Stimulated activated naive CD8-positive, alpha-beta T cell treated with anti-CD3 and anti-CD28 coated beads, Interleukin-15, amount 100 ng/mL, for 72 hours (primary cell): ENCODE measurements at regions not wholly inside any gene's neighbourhood (a gene's known extent, or its start where the extent isn't known, plus 50 kb on each side); places are given as distances from the start of the nearest gene placed in this dataset.
A peak's percentile ranks its signal among the peaks of the same experiment; 100 is the strongest.

Experiments
- ATAC-seq: fragments of 150-1000 bp; cut with Tn5 transposase; 2 replicates; pipeline ENCODE4 v1.10.0; 2021; ENCODE audit warnings: mild to moderate bottlenecking, moderate library complexity
- DNase-seq, 2 donors: peaks; one replicate each; pipeline ENCODE4 v3.0.0; 2021 to 2022
- H3K27ac Mint-ChIP-seq, 2 donors: one replicate each; pipeline ENCODE4 v1.8.0; 2022; ENCODE audit warnings: mild to moderate bottlenecking in 2 of 2, mixed read lengths in 2 of 2, moderate library complexity in 2 of 2
- H3K27me3 Mint-ChIP-seq: one replicate; pipeline ENCODE4 v1.8.0; 2022; ENCODE audit warnings: mixed read lengths
- H3K4me1 Mint-ChIP-seq: one replicate; pipeline ENCODE4 v1.8.0; 2022; ENCODE audit warnings: mild to moderate bottlenecking, mixed read lengths
- H3K4me3 Mint-ChIP-seq, 2 donors: one replicate each; pipeline ENCODE4 v1.8.0; 2022; ENCODE audit warnings: mild to moderate bottlenecking in 2 of 2, mixed read lengths in 2 of 2, moderate library complexity in 1 of 2
- H3K9me3 Mint-ChIP-seq, 2 donors: one replicate each; pipeline ENCODE4 v1.8.0; 2022; ENCODE audit warnings: mixed read lengths in 2 of 2

DNA sequence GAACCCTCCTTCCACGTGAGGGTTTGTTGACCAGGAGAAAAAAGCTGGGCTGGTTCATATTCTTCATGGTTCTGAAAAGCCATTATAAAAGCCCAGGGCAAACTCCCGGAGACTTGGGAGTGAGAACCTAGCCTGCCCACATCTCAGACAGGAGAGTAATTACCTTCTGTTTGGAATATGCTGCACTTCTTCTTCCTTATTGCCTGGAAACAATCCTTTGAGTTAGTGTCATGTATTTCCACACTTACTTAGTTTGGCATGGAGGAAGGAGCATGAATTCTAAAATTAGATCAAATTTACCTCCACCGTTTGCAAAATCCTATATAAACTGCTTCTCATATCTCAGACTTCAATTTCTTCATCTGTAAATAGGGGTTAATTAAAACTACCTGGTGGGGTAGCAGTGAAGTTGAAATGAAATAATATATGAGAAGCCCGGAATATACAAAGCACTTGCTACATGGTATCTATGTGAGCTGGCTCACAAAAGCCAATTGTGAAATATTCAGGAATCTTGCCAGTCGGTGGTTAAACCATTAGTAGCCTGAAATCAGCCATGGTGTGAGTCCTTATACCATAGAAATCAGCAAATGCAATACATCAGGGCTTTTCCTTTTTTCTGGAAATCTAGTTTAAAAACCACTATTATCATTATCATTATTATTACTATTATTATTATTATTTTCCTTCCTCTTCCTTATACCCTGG, 140.0 kb upstream of the RAD23B start:
- no peak for ATAC-seq
- H3K9me3 Mint-ChIP-seq, result no peaks in the 10 kb centered on the region
- H3K4me3 Mint-ChIP-seq, result no peak overlapping the region
- DNase-seq, result no peak
- no peaks in the 10 kb centered on the region for H3K4me1 Mint-ChIP-seq
- H3K27me3 Mint-ChIP-seq, result peaks cover 59% of the 10 kb centered on the region
- no peak overlapping the region for H3K27ac Mint-ChIP-seq

DNA sequence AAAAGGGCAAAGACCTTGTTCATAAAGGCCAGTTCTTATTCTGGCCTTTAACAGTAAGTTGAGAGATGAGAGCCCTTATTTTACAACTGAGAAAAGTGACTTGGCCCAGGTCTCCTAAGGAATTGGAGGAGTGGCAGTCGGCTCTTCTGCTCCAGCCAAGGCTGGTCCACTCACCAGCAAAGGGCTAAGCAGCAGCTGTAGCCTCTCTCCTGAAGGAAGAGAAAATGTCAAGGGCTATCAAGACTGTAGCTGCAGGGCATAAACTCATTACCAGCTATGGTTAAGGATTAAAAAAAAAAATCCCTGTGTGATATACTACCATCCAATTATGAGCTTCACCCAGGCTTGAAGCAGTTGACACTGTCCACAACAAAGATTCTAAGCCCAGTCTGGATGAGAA, 138.6 kb upstream of the RAD23B start:
- no peaks in the 10 kb centered on the region for H3K4me1 Mint-ChIP-seq
- peaks cover 52% of the 10 kb centered on the region for H3K27me3 Mint-ChIP-seq
- no peaks in the 10 kb centered on the region for H3K9me3 Mint-ChIP-seq
- ATAC-seq (no peak), DNase-seq (no peak)
- H3K4me3 Mint-ChIP-seq, result no peak overlapping the region
- H3K27ac Mint-ChIP-seq, result no peak overlapping the region

DNA sequence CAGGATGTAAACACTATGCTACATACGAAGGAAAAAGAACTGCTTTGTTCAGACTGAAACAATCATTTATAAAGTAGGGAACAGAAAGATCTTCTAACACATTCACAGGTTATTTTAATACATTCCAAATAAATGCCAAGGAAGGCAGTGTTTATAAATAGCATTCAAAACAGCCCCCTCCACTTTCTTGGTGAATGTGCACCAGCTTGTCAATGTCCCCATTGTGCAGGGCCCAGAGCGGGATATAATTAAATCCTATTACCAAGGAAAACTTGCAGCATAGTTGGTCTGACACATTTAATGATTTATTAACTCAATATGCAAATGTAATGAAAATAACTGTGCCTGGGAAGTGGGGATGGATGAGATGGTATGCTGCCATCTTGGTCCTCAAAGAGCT, 135.9 kb upstream of the RAD23B start:
- peaks cover 42% of the 10 kb centered on the region for H3K27me3 Mint-ChIP-seq
- no peak overlapping the region for H3K27ac Mint-ChIP-seq
- H3K4me3 Mint-ChIP-seq, result no peak overlapping the region
- DNase-seq (no peak), ATAC-seq (no peak)
- H3K4me1 Mint-ChIP-seq, result no peaks in the 10 kb centered on the region
- peaks cover 0 to 6% of the 10 kb centered on the region in 2 donors for H3K9me3 Mint-ChIP-seq

DNA sequence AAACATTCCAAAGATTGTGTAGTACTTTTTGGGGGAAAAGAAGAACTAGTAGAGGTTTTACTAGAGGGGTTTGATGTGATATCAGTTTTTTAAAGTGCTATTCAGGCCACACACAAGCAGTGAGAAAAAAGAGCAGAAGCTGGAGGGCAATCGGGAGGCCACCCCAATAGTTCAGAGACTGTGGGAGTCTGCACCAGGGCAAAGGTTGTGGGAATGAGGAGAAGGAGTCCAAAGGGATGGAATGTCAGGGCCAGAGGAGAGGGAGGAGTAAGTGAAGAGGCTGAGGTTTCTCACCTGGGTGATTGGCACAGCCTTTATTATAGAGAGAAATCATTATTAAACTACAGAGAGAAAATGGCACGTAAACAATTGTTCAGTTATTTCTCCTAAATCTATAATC, 134.9 kb upstream of the RAD23B start:
- no peak overlapping the region for H3K27ac Mint-ChIP-seq
- H3K4me3 Mint-ChIP-seq, result no peak overlapping the region
- DNase-seq, result no peak
- peaks cover 0 to 6% of the 10 kb centered on the region in 2 donors for H3K9me3 Mint-ChIP-seq
- no peak for ATAC-seq
- peaks cover 37% of the 10 kb centered on the region for H3K27me3 Mint-ChIP-seq
- H3K4me1 Mint-ChIP-seq, result no peaks in the 10 kb centered on the region

DNA sequence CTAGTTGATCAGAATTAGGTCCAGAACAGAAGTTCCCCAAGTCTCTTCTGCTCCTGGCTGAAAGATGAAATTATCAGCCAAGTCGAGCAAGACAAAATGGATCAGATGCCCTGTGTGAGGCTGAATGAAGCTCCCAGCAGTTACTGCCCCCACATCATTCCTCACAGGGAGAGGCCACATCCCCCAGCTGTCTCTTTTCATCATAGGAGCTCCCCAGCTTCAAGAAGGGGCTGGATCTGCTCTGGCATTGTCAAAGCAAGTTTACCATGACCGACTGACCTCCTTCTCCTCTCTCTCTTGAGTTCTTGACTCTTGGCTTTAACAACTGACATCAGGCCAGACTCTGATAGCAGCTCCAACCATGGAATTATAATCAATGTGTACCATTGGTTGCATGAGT, 133.3 kb upstream of the RAD23B start:
- H3K27ac Mint-ChIP-seq, result no peak overlapping the region
- H3K9me3 Mint-ChIP-seq, result peaks cover 0 to 6% of the 10 kb centered on the region in 2 donors
- peaks cover 36% of the 10 kb centered on the region for H3K27me3 Mint-ChIP-seq

DNA sequence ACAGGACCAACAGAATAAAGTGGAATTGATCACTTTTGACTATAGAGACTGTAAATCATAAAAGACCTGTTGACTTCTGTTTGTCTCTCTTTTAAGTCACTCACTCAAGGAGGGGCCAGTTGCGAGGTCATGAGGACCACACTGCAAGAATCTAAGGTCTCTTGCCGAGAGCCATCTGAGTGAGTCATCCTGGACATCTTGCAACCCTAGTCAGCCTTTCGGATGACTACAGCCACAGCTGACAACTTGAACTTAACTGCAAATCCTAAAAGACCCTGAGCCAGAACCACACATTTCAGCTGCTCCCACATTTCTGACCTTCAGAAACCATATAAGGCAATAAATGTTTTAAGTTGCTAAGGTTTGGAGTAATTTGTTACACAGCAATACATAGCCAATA, 129.7 kb upstream of the RAD23B start:
- Mint-ChIP-seq H3K4me1 (no peaks in the 10 kb centered on the region), H3K9me3 (peaks cover 0 to 6% of the 10 kb centered on the region in 2 donors), H3K27ac (no peak overlapping the region), H3K4me3 (no peak overlapping the region), H3K27me3 (peaks cover 34% of the 10 kb centered on the region)
- ATAC-seq (no peak), DNase-seq (no peak)

More for the DNA sequence above, 133.3 kb upstream of the RAD23B start:
- DNase-seq (no peak), ATAC-seq (no peak)
- Mint-ChIP-seq H3K4me3 (no peak overlapping the region), H3K4me1 (no peaks in the 10 kb centered on the region)

DNA sequence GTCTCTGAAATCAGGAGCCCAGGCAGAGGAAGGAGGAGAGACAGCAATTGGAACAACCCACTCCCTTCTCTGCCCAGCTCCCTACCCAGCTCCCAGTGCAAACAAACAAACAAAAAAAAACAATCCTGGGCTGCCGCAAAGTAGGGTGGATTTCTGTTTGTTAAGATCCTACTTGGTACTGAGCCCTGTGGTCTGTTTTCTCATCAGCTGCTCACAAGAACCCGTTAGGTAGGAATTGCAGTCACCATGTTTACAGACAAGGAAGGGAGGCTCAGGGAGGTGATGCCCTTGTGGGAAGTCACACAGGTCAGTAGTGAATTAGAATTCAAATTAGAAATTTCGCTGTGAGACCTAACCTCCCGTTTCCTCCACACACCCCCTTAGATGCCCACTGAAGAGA, 128.8 kb upstream of the RAD23B start:
- no peak overlapping the region for H3K27ac Mint-ChIP-seq
- peaks cover 30% of the 10 kb centered on the region for H3K27me3 Mint-ChIP-seq
- DNase-seq, result no peak
- H3K9me3 Mint-ChIP-seq, result peaks cover 0 to 6% of the 10 kb centered on the region in 2 donors
- no peaks in the 10 kb centered on the region for H3K4me1 Mint-ChIP-seq
- no peak overlapping the region for H3K4me3 Mint-ChIP-seq
- ATAC-seq, result no peak

DNA sequence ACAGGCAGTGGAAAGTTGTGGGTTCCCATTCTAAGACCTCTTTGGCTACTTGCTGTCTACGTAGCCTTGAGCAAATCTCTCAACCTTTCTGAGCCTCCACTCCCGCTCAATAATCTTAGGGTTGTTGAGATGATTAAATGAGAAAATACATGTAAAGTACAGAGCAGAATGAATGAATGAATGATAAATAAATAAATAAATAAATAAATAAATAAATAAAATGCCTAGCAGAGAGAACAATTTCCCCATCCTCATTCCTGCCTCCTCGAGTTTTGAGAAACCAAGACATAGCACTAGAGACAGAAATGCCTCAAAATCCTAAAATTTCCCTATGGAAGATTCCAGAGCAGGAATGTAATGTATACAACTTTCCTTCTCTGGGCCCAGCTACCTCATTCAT, 128.3 kb upstream of the RAD23B start:
- peaks cover 0 to 6% of the 10 kb centered on the region in 2 donors for H3K9me3 Mint-ChIP-seq
- ATAC-seq, result no peak
- no peak overlapping the region for H3K27ac Mint-ChIP-seq
- no peak overlapping the region for H3K4me3 Mint-ChIP-seq
- no peak for DNase-seq
- H3K4me1 Mint-ChIP-seq, result no peaks in the 10 kb centered on the region
- peaks cover 25% of the 10 kb centered on the region for H3K27me3 Mint-ChIP-seq

DNA sequence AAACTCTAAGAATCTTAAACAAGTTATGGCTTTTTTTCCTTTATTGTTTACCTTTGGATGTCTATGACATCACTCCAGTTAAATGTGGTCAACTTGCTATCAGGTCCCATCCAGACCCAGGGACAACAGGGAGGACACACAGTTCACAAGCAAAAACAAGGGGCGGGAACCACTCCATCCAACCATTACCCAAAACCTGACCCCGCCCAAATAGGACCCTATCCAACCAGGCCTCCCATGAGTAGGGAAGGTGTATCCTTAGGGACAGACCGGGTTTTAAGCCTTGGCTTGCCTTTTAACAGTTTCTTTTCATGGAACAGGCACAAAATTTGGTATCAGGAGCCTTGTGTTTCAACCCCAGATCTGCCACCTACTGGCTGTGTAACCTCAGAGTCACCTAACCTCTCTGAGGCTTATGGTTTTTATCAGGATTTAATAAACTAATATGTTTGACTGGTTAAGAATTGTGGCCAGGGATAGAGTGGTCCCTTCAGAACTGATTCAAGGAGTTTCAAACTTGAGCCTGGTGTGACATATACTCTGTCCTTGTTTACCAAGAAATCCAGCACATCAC, 127.7 kb upstream of the RAD23B start:
- no peak for ATAC-seq
- H3K4me1 Mint-ChIP-seq, result no peaks in the 10 kb centered on the region
- H3K27ac Mint-ChIP-seq, result no peak overlapping the region
- no peak for DNase-seq
- H3K27me3 Mint-ChIP-seq, result peaks cover 23% of the 10 kb centered on the region
- H3K4me3 Mint-ChIP-seq, result no peak overlapping the region
- peaks cover 0 to 6% of the 10 kb centered on the region in 2 donors for H3K9me3 Mint-ChIP-seq

DNA sequence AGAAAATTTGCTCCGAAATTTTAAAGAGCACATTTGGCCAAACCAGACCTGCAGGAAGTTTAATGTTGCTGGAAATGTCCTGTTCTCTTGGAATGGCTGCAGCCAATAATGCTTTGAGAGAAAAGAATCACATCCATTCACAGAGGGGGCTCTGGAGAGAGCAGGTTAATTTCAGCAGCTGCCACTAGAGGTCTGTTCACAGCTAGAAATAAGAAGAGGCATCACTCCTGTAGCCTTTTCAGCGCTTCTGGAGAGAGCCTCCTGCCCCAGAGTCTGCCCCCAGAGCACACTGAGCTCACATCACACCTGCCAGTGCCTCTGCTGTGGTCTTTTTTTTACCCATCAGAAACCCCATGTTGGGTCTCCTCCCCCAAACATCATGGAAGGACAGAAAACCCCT, 124.8 kb upstream of the RAD23B start:
- H3K4me1 Mint-ChIP-seq, result no peaks in the 10 kb centered on the region
- DNase-seq (no peak), ATAC-seq (peak; percentile 45)
- no peaks in the 10 kb centered on the region for H3K9me3 Mint-ChIP-seq
- peaks cover 22% of the 10 kb centered on the region for H3K27me3 Mint-ChIP-seq
- H3K4me3 Mint-ChIP-seq, result no peak overlapping the region
- H3K27ac Mint-ChIP-seq, result no peak overlapping the region

DNA sequence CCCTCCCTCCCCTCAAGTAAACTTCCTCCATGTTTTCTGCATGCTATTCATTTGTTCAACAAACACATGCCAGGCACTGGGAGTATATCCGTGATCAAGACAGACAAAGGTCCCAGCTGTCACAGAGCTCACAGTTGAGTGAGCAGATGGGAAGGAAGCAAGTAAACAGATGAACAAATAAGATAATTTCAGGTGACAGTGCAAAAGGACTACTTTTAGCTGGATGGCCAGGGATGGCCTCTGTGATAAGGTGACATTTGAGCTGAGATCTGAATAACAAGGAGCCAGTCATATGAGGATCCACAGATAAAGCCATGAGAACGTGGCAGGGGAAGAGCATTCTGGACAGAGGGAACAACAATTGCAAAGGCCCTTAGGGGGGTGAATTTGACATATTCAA, 121.7 kb upstream of the RAD23B start:
- Mint-ChIP-seq H3K27ac (no peak overlapping the region), H3K9me3 (peaks cover 0 to 4% of the 10 kb centered on the region in 2 donors), H3K4me1 (no peaks in the 10 kb centered on the region), H3K27me3 (peaks cover 16% of the 10 kb centered on the region), H3K4me3 (no peak overlapping the region)
- ATAC-seq, result no peak
- DNase-seq, result no peak

DNA sequence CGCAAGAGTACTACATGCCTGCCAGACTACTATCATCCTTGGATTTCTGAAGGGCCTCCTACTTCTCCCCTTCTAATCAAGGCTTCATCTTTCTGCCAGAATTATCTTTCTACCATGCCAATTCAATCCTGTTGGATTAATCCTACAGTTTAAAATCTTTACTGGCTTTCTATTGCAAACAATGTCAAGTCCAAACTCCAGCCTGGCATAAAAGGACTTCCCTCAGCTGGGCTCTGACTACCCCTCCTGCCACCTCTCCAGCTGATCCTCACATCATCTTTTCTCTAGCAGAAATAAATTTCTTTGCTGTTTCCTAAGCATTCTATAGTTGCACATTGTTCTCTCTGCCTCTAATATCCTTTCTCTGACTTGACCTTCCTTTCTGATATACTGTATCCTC, 119.7 kb upstream of the RAD23B start:
- Mint-ChIP-seq H3K9me3 (peaks cover 0 to 4% of the 10 kb centered on the region in 2 donors), H3K27ac (no peak overlapping the region), H3K4me1 (no peaks in the 10 kb centered on the region), H3K27me3 (no peaks in the 10 kb centered on the region), H3K4me3 (no peak overlapping the region)
- ATAC-seq (no peak), DNase-seq (no peak)

DNA sequence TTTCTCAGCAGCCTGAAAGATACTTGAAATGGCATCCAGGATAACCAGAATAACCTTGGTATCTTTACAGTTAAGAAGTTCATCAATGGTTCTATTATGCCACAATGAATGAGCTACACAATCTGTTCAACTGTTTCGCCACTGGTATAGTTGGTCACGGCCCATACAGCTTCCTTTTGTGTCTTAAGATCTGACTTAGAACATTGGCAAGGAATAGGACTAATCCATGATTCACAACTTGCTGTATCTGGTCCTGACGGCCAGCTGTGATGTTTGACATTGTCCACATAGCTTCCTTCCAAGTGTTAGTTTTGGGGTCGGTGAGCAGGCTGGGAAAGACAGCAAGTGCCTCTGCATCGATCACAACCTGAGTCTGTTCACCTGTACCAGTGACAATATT, 113.3 kb upstream of the RAD23B start:
- Mint-ChIP-seq H3K4me3 (no peak overlapping the region), H3K9me3 (peaks cover 0 to 4% of the 10 kb centered on the region in 2 donors), H3K4me1 (peaks cover 14% of the 10 kb centered on the region), H3K27ac (no peak overlapping the region), H3K27me3 (no peaks in the 10 kb centered on the region)
- ATAC-seq (no peak), DNase-seq (no peak)

DNA sequence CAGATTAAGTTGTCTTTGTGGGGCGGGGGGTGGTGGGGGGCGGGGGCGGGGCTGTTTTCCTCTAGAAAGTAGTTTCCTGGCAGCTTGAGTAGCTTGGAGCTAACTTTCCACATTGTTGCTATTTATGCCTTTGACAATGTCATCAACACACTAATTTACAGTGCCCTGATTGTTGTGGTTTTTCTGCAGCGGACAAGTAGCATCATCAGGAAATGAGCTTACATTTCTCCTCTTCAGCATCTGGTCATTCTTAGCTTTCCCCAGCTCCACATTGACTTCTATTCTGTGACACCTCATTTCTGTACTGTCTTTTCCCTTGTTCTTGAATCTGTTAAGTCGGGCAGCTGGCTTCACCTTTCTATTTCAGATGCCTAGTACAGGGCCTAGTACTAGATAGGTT, 112.3 kb upstream of the RAD23B start:
- H3K27me3 Mint-ChIP-seq, result no peaks in the 10 kb centered on the region
- DNase-seq (no peak), ATAC-seq (no peak)
- peaks cover 15% of the 10 kb centered on the region for H3K4me1 Mint-ChIP-seq
- H3K9me3 Mint-ChIP-seq, result peaks cover 0 to 4% of the 10 kb centered on the region in 2 donors
- H3K27ac Mint-ChIP-seq, result no peak overlapping the region
- H3K4me3 Mint-ChIP-seq, result no peak overlapping the region

DNA sequence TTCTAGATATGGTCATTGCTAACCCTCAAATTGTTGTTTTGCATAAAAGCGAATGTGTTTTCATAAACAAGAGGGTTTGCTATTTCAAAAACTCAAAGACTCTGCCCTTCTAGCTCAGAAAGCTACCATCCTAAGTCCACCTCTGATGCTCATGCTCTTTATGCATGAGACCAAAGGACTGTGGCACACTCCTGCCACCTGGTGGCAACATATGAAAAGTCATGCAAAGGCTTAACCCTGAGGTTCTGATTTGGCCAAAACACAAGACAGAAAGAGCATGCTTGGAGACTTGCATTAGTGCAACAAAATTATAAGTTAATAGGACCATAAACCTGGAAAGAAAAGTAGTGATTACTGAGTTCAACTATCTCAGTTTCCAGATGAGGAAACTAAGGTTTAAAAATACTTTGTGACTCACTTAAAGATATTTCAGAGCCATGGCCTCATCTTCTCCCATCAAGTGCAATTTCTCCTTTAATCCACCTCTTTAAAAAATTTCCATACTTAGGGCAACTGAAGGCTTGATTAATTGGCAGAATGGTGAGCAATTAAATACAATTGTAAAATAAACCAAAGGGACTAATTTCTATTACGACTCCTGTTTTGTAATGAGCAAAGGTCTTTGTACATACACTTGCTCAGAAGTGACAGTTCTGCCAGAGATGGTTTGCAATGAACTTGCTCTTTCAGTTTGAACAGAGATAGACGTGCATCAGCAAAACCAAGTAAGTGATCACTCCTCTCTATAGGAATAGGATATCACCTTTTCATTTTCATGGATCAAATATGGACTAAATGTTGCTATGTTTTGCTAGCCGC, 110.7 kb upstream of the RAD23B start:
- no peaks in the 10 kb centered on the region for H3K9me3 Mint-ChIP-seq
- no peak overlapping the region for H3K4me3 Mint-ChIP-seq
- ATAC-seq (peak; percentile 60), DNase-seq (peak; percentile 45 to 65)
- no peak overlapping the region for H3K27ac Mint-ChIP-seq
- H3K27me3 Mint-ChIP-seq, result peaks cover 15% of the 10 kb centered on the region
- peaks cover 15% of the 10 kb centered on the region for H3K4me1 Mint-ChIP-seq

DNA sequence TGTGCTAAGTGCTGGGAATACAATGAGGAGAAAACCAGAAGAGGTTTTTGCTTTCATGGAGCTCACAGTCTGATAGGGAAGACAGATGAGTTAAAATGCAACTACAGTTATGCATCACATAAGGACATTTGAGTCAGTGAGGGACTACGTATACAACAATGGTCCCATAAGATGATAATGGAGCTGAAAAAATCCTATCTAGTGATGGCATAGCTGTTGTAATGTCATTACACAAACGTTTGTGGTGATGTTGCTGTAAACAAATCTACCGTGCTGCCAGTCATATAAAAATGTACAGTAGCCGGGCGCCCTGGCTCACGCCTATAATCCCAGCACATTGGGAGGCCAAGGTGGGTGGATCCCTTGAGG, 110.1 kb upstream of the RAD23B start:
- Mint-ChIP-seq H3K27ac (no peak overlapping the region), H3K4me1 (peaks cover 15% of the 10 kb centered on the region), H3K27me3 (peaks cover 21% of the 10 kb centered on the region), H3K9me3 (no peaks in the 10 kb centered on the region), H3K4me3 (no peak overlapping the region)
- DNase-seq (no peak), ATAC-seq (no peak)
